ENCODE measurements at regions not wholly inside any gene's neighbourhood (a gene's known extent, or its start where the extent isn't known, plus 50 kb on each side); places are given as distances from the start of the nearest gene placed in this dataset.

GRCh38 chr5:86749841-86750240, 132.1 kb downstream of the COX7C start:
- Mint-ChIP-seq H3K4me1 (ENCODE audit: low read depth) (no peaks in the 10 kb centered on the region), H3K9me3 (ENCODE audit: low read depth) (no peaks in the 10 kb centered on the region), H3K4me3 (no peak overlapping the region), H3K27ac (no peak overlapping the region), H3K27me3 (no peaks in the 10 kb centered on the region), H3K36me3 (no peaks in the 10 kb centered on the region)

- no peaks in the 10 kb centered on the region for H3K27me3 Mint-ChIP-seq
- H3K4me3 Mint-ChIP-seq, result no peak overlapping the region
- H3K4me1 Mint-ChIP-seq (ENCODE audit: low read depth), result no peaks in the 10 kb centered on the region
- no peaks in the 10 kb centered on the region for H3K36me3 Mint-ChIP-seq
- no peak overlapping the region for H3K27ac Mint-ChIP-seq
- H3K9me3 Mint-ChIP-seq (ENCODE audit: low read depth), result peaks cover 4% of the 10 kb centered on the region
Measured at GRCh38 chr5:86756839-86757238, 139.1 kb downstream of the COX7C start.

- no peak overlapping the region for H3K4me3 Mint-ChIP-seq
- no peaks in the 10 kb centered on the region for H3K4me1 Mint-ChIP-seq (ENCODE audit: low read depth)
- H3K9me3 Mint-ChIP-seq (ENCODE audit: low read depth), result peaks cover 4% of the 10 kb centered on the region
- H3K36me3 Mint-ChIP-seq, result no peaks in the 10 kb centered on the region
- H3K27me3 Mint-ChIP-seq, result no peaks in the 10 kb centered on the region
- no peak overlapping the region for H3K27ac Mint-ChIP-seq
Measured at GRCh38 chr5:86757824-86758223, 140.1 kb downstream of the COX7C start.

GRCh38 chr5:86760661-86761060, 142.9 kb downstream of the COX7C start:
- Mint-ChIP-seq H3K4me1 (ENCODE audit: low read depth) (no peaks in the 10 kb centered on the region), H3K27me3 (peaks cover 4% of the 10 kb centered on the region), H3K27ac (no peak overlapping the region), H3K9me3 (ENCODE audit: low read depth) (peaks cover 4% of the 10 kb centered on the region), H3K36me3 (no peaks in the 10 kb centered on the region), H3K4me3 (no peak overlapping the region)

- Mint-ChIP-seq H3K4me3 (no peak overlapping the region), H3K36me3 (no peaks in the 10 kb centered on the region), H3K27ac (no peak overlapping the region), H3K4me1 (ENCODE audit: low read depth) (no peaks in the 10 kb centered on the region), H3K27me3 (peaks cover 4% of the 10 kb centered on the region), H3K9me3 (ENCODE audit: low read depth) (no peaks in the 10 kb centered on the region)
Measured at GRCh38 chr5:86763929-86764328, 146.2 kb downstream of the COX7C start.

- Mint-ChIP-seq H3K27ac (no peak overlapping the region), H3K9me3 (ENCODE audit: low read depth) (no peaks in the 10 kb centered on the region), H3K4me1 (ENCODE audit: low read depth) (no peaks in the 10 kb centered on the region), H3K36me3 (no peaks in the 10 kb centered on the region), H3K27me3 (peaks cover 4% of the 10 kb centered on the region), H3K4me3 (no peak overlapping the region)
Measured at GRCh38 chr5:86765778-86766502, 148.2 kb downstream of the COX7C start.

GRCh38 chr5:86768699-86769202, 151.0 kb downstream of the COX7C start:
- H3K27me3 Mint-ChIP-seq, result peaks cover 4% of the 10 kb centered on the region
- H3K4me3 Mint-ChIP-seq, result no peak overlapping the region
- H3K9me3 Mint-ChIP-seq (ENCODE audit: low read depth), result peaks cover 3% of the 10 kb centered on the region
- no peaks in the 10 kb centered on the region for H3K36me3 Mint-ChIP-seq
- H3K27ac Mint-ChIP-seq, result no peak overlapping the region
- no peaks in the 10 kb centered on the region for H3K4me1 Mint-ChIP-seq (ENCODE audit: low read depth)

- peaks cover 6% of the 10 kb centered on the region for H3K27me3 Mint-ChIP-seq
- H3K4me3 Mint-ChIP-seq, result no peak overlapping the region
- peaks cover 2% of the 10 kb centered on the region for H3K36me3 Mint-ChIP-seq
- H3K9me3 Mint-ChIP-seq (ENCODE audit: low read depth), result peaks cover 10% of the 10 kb centered on the region
- H3K27ac Mint-ChIP-seq, result no peak overlapping the region
- H3K4me1 Mint-ChIP-seq (ENCODE audit: low read depth), result no peaks in the 10 kb centered on the region
Measured at GRCh38 chr5:86780018-86780417, 162.3 kb downstream of the COX7C start.

- Mint-ChIP-seq H3K27me3 (peaks cover 4% of the 10 kb centered on the region), H3K4me3 (no peak overlapping the region), H3K4me1 (ENCODE audit: low read depth) (no peaks in the 10 kb centered on the region), H3K9me3 (ENCODE audit: low read depth) (no peaks in the 10 kb centered on the region), H3K36me3 (no peaks in the 10 kb centered on the region), H3K27ac (no peak overlapping the region)
Measured at GRCh38 chr5:86786955-86787354, 169.2 kb downstream of the COX7C start.

GRCh38 chr5:86795659-86796058, 177.9 kb downstream of the COX7C start:
- peaks cover 10% of the 10 kb centered on the region for H3K27me3 Mint-ChIP-seq
- no peak overlapping the region for H3K27ac Mint-ChIP-seq
- no peaks in the 10 kb centered on the region for H3K36me3 Mint-ChIP-seq
- no peak overlapping the region for H3K4me3 Mint-ChIP-seq
- H3K9me3 Mint-ChIP-seq (ENCODE audit: low read depth), result no peaks in the 10 kb centered on the region
- no peaks in the 10 kb centered on the region for H3K4me1 Mint-ChIP-seq (ENCODE audit: low read depth)

GRCh38 chr5:86797677-86798076, 179.9 kb downstream of the COX7C start:
- no peak overlapping the region for H3K27ac Mint-ChIP-seq
- H3K27me3 Mint-ChIP-seq, result peaks cover 10% of the 10 kb centered on the region
- no peaks in the 10 kb centered on the region for H3K4me1 Mint-ChIP-seq (ENCODE audit: low read depth)
- H3K9me3 Mint-ChIP-seq (ENCODE audit: low read depth), result no peaks in the 10 kb centered on the region
- no peak overlapping the region for H3K4me3 Mint-ChIP-seq
- H3K36me3 Mint-ChIP-seq, result no peaks in the 10 kb centered on the region

- H3K27ac Mint-ChIP-seq, result no peak overlapping the region
- H3K4me1 Mint-ChIP-seq (ENCODE audit: low read depth), result no peaks in the 10 kb centered on the region
- H3K9me3 Mint-ChIP-seq (ENCODE audit: low read depth), result peaks cover 6% of the 10 kb centered on the region
- H3K4me3 Mint-ChIP-seq, result no peak overlapping the region
- no peaks in the 10 kb centered on the region for H3K36me3 Mint-ChIP-seq
- peaks cover 5% of the 10 kb centered on the region for H3K27me3 Mint-ChIP-seq
Measured at GRCh38 chr5:86806206-86806605, 188.5 kb downstream of the COX7C start.

- Mint-ChIP-seq H3K27me3 (peaks cover 5% of the 10 kb centered on the region), H3K4me1 (ENCODE audit: low read depth) (no peaks in the 10 kb centered on the region), H3K4me3 (no peak overlapping the region)
Measured at GRCh38 chr5:86807046-86808031, 189.6 kb downstream of the COX7C start.

GRCh38 chr5:86814315-86814714, 196.6 kb downstream of the COX7C start:
- no peaks in the 10 kb centered on the region for H3K36me3 Mint-ChIP-seq

More at GRCh38 chr5:86807046-86808031, 189.6 kb downstream of the COX7C start:
- Mint-ChIP-seq H3K9me3 (ENCODE audit: low read depth) (peaks cover 6% of the 10 kb centered on the region), H3K36me3 (no peaks in the 10 kb centered on the region), H3K27ac (no peak overlapping the region)

GRCh38 chr5:86814907-86815306, 197.2 kb downstream of the COX7C start:
- Mint-ChIP-seq H3K27me3 (peaks cover under 1% of the 10 kb centered on the region), H3K9me3 (ENCODE audit: low read depth) (no peaks in the 10 kb centered on the region), H3K4me3 (no peak overlapping the region), H3K4me1 (ENCODE audit: low read depth) (no peaks in the 10 kb centered on the region), H3K27ac (no peak overlapping the region), H3K36me3 (no peaks in the 10 kb centered on the region)

More at GRCh38 chr5:86814315-86814714, 196.6 kb downstream of the COX7C start:
- no peaks in the 10 kb centered on the region for H3K9me3 Mint-ChIP-seq (ENCODE audit: low read depth)
- H3K4me1 Mint-ChIP-seq (ENCODE audit: low read depth), result no peaks in the 10 kb centered on the region
- H3K27me3 Mint-ChIP-seq, result peaks cover 1% of the 10 kb centered on the region
- no peak overlapping the region for H3K4me3 Mint-ChIP-seq
- H3K27ac Mint-ChIP-seq, result no peak overlapping the region
